ENCODE measurements at regions not wholly inside any gene's neighbourhood (a gene's known extent, or its start where the extent isn't known, plus 50 kb on each side); places are given as distances from the start of the nearest gene placed in this dataset.

GRCh38 chr22:47816121-47816862, 1053.8 kb downstream of the TBC1D22A start:
- H3K4me3 ChIP-seq (ENCODE audit: low read depth, low read length): no peak overlapping the region
- no peak for TF ChIP-seq CTCF (conservative IDR thresholded peaks at IDR 0.05; ENCODE audit: low read depth, low read length)
- no peak for DNase-seq (ENCODE audit: low read depth)

- H3K4me3 ChIP-seq (ENCODE audit: low read depth, low read length): no peak overlapping the region
- TF ChIP-seq CTCF (conservative IDR thresholded peaks at IDR 0.05; ENCODE audit: low read depth, low read length): no peak
- DNase-seq (ENCODE audit: low read depth): no peak
Observed at GRCh38 chr22:47814474-47814873, 1052.0 kb downstream of the TBC1D22A start.

- no peak for DNase-seq (ENCODE audit: low read depth)
- TF ChIP-seq CTCF (conservative IDR thresholded peaks at IDR 0.05; ENCODE audit: low read depth, low read length): no peak
Observed at GRCh38 chr22:47813661-47814060, 1051.2 kb downstream of the TBC1D22A start.

GRCh38 chr22:47811971-47812370, 1049.5 kb downstream of the TBC1D22A start:
- no peak overlapping the region for H3K4me3 ChIP-seq (ENCODE audit: low read depth, low read length)
- DNase-seq (ENCODE audit: low read depth): no peak
- TF ChIP-seq CTCF (conservative IDR thresholded peaks at IDR 0.05; ENCODE audit: low read depth, low read length): no peak

More at GRCh38 chr22:47813661-47814060, 1051.2 kb downstream of the TBC1D22A start:
- H3K4me3 ChIP-seq (ENCODE audit: low read depth, low read length): no peak overlapping the region

- no peak for DNase-seq (ENCODE audit: low read depth)
- H3K4me3 ChIP-seq (ENCODE audit: low read depth, low read length): no peak overlapping the region
- TF ChIP-seq CTCF (conservative IDR thresholded peaks at IDR 0.05; ENCODE audit: low read depth, low read length): no peak
Observed at GRCh38 chr22:47810505-47811500, 1048.4 kb downstream of the TBC1D22A start.

- DNase-seq (ENCODE audit: low read depth): no peak
- H3K4me3 ChIP-seq (ENCODE audit: low read depth, low read length): no peak overlapping the region
- no peak for TF ChIP-seq CTCF (conservative IDR thresholded peaks at IDR 0.05; ENCODE audit: low read depth, low read length)
Observed at GRCh38 chr22:47808886-47809620, 1046.6 kb downstream of the TBC1D22A start.
